ENCODE measurements at regions not wholly inside any gene's neighbourhood (a gene's known extent, or its start where the extent isn't known, plus 50 kb on each side); places are given as distances from the start of the nearest gene placed in this dataset.

GRCh38 chr4:116561768-116562167, 523.6 kb downstream of the TRAM1L1 start:
- H3K4me3 ChIP-seq: no peak overlapping the region
- intact Hi-C loops (cut with DNase I; ENCODE audit: low total_unique reads): no loop called here
- no peaks in the 10 kb centered on the region for H3K27me3 ChIP-seq
- no peak for DNase-seq
- no peaks in the 10 kb centered on the region for H3K4me1 ChIP-seq
- no peak overlapping the region for H3K27ac ChIP-seq
- no peaks in the 10 kb centered on the region for H3K36me3 ChIP-seq
- peaks cover 0 to 15% (median 1%) of the 10 kb centered on the region in 4 donors for H3K9me3 ChIP-seq
- TF ChIP-seq CTCF (IDR thresholded peaks at IDR 0.05) (no peak), EP300 (IDR thresholded peaks at IDR 0.05) (no peak), POLR2AphosphoS5 (IDR thresholded peaks at IDR 0.05) (no peak), POLR2A (IDR thresholded peaks at IDR 0.05) (no peak)

- no peaks in the 10 kb centered on the region for H3K27me3 ChIP-seq
- intact Hi-C loops (cut with DNase I; ENCODE audit: low total_unique reads): no loop called here
- no peak for DNase-seq
- no peaks in the 10 kb centered on the region for H3K36me3 ChIP-seq
- no peak for TF ChIP-seq POLR2AphosphoS5 (IDR thresholded peaks at IDR 0.05)
- TF ChIP-seq CTCF (IDR thresholded peaks at IDR 0.05): no peak
- H3K27ac ChIP-seq: no peak overlapping the region
- no peak overlapping the region for H3K4me3 ChIP-seq
- WGBS, 5 donors: 40 to 68% (median 50%) methylated on average over 1 of the region's 1 CpG
- no peaks in the 10 kb centered on the region for H3K4me1 ChIP-seq
- H3K9me3 ChIP-seq: no peaks in the 10 kb centered on the region
Observed at GRCh38 chr4:116551806-116552205, 533.6 kb downstream of the TRAM1L1 start.

GRCh38 chr4:116547632-116548031, 537.7 kb downstream of the TRAM1L1 start:
- intact Hi-C loops (cut with DNase I; ENCODE audit: low total_unique reads): no loop called here
- H3K9me3 ChIP-seq: no peaks in the 10 kb centered on the region
- H3K4me1 ChIP-seq: no peaks in the 10 kb centered on the region
- no peak for TF ChIP-seq CTCF (IDR thresholded peaks at IDR 0.05)
- no peak for TF ChIP-seq POLR2A (IDR thresholded peaks at IDR 0.05)
- TF ChIP-seq EP300 (IDR thresholded peaks at IDR 0.05): no peak
- no peak for TF ChIP-seq POLR2AphosphoS5 (IDR thresholded peaks at IDR 0.05)
- no peak for DNase-seq
- H3K27ac ChIP-seq: no peak overlapping the region
- no peak overlapping the region for H3K4me3 ChIP-seq
- H3K36me3 ChIP-seq: no peaks in the 10 kb centered on the region
- 90 to 100% (median 97%) methylated on average over 2 of the region's 2 CpGs for WGBS, 5 donors
- H3K27me3 ChIP-seq: no peaks in the 10 kb centered on the region

GRCh38 chr4:116546759-116547158, 538.6 kb downstream of the TRAM1L1 start:
- Histone ChIP-seq H3K27ac (no peak overlapping the region), H3K4me3 (no peak overlapping the region), H3K4me1 (no peaks in the 10 kb centered on the region), H3K9me3 (no peaks in the 10 kb centered on the region), H3K36me3 (no peaks in the 10 kb centered on the region), H3K27me3 (no peaks in the 10 kb centered on the region)
- intact Hi-C loops (cut with DNase I; ENCODE audit: low total_unique reads): no loop called here
- no peak for DNase-seq
- WGBS, 5 donors: 78 to 95% (median 87%) methylated on average over 1 of the region's 1 CpG
- TF ChIP-seq EP300 (IDR thresholded peaks at IDR 0.05) (no peak), POLR2A (IDR thresholded peaks at IDR 0.05) (no peak), CTCF (IDR thresholded peaks at IDR 0.05) (no peak), POLR2AphosphoS5 (IDR thresholded peaks at IDR 0.05) (no peak)

- WGBS, 5 donors: 68 to 93% (median 70%) methylated on average over 1 of the region's 1 CpG
- TF ChIP-seq CTCF (IDR thresholded peaks at IDR 0.05) (no peak), POLR2AphosphoS5 (IDR thresholded peaks at IDR 0.05) (no peak), POLR2A (IDR thresholded peaks at IDR 0.05) (no peak), EP300 (IDR thresholded peaks at IDR 0.05) (no peak)
- no peak for DNase-seq
- intact Hi-C loops (cut with DNase I; ENCODE audit: low total_unique reads): no loop called here
- no peaks in the 10 kb centered on the region for H3K27me3 ChIP-seq
- no peaks in the 10 kb centered on the region for H3K4me1 ChIP-seq
- H3K9me3 ChIP-seq: no peaks in the 10 kb centered on the region
- H3K4me3 ChIP-seq: no peak overlapping the region
- H3K27ac ChIP-seq: no peak overlapping the region
- H3K36me3 ChIP-seq: no peaks in the 10 kb centered on the region
Observed at GRCh38 chr4:116544946-116545345, 540.4 kb downstream of the TRAM1L1 start.
